ENCODE measurements at regions not wholly inside any gene's neighbourhood (a gene's known extent, or its start where the extent isn't known, plus 50 kb on each side); places are given as distances from the start of the nearest gene placed in this dataset.

DNA sequence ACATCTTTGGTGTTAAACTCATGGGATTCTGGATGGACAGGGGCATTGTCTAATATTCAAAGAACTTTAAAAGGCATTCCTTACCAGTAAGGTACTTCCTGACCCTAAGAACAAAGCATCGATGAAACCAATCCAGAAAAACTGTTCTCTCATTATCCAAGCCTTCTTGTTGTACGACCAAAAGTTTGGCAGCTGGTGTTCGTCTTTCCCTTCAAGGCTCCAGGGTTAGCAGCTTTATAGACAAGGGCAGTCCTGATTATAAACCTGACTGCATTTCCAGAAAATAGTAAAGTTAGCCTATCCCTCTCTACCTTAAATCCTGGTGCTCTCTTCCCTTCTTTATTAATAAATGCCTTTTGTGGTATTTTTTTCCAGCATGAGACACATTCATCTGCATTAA lies 149.4 kb upstream of the MRPS30 start:
- DNase-seq = no peak

- no peak for DNase-seq
These were observed 156.1 kb upstream of the MRPS30 start for GRCh38 chr5:44652674-44653073.

DNA sequence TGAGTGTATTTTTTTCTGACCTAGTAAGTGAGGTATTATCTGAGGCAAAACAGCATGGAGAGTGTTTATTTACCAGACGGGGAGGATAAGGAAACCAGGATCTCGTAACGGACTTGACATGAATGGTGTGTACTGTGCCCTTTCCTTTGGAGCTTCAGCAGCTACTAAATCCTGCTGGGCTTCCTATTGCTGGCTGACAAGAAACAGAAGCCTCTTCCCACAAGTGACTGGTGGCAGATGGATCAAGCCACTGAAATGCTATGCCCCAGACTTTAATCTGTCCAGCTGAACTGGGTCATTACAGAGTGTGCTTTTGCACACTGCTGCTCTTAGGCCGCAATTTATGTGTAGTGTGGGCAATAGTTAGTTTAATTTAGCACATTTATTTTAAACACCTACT lies 162.7 kb upstream of the MRPS30 start:
- DNase-seq = no peak

GRCh38 chr5:44645502-44645901 lies 163.2 kb upstream of the MRPS30 start:
- DNase-seq = no peak

GRCh38 chr5:44644628-44645027 lies 164.1 kb upstream of the MRPS30 start:
- no peak for DNase-seq

GRCh38 chr5:44641820-44642219 lies 166.9 kb upstream of the MRPS30 start:
- no peak for DNase-seq

DNA sequence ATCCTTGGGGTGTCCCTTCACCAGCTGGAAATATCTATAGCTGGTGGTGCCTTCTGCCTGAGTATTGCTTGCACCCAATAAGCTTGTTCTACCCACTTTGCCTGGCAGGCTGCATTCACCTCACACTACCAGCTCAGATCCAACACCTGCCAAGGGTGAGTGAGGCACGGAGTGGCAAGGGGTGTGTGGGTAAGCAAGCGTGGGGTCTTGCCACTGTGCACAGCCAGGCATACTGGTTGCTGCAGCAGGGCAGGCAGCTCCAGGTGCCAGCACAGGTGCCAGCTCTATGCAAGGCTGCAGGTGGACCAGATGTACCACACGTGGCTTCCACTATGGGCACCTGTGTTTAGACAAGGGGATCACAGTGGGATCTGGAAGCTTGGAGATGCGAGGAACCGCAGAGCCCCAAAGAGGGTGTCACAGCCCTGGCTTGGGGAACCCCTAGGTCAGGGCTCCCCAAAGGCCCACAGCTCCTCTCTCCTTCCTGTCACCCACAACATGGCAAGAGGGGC lies 167.7 kb upstream of the MRPS30 start:
- DNase-seq = no peak

- DNase-seq = no peak
These were observed 170.6 kb upstream of the MRPS30 start for GRCh38 chr5:44637916-44638869.

DNA sequence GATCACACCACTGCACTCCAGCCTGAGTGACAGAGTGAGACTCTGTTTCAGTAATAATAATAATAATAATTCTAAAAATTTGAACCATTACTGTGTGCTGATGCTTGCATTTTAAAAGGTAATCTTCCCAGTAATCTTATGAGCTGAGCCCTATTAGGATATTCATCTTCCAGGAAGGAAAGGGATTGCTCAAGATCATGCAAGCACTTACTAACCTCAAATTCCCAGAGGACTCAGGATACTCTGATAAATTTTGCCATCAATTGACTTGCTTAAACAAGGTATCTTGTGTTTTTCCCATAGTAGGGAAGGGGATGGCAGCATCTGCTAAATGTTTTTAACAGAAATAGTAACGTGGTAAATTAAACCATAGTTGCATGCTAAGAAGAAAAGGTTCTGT lies 176.4 kb upstream of the MRPS30 start:
- DNase-seq = no peak

- DNase-seq = no peak
These were observed 181.9 kb upstream of the MRPS30 start for GRCh38 chr5:44626846-44627245.

DNA sequence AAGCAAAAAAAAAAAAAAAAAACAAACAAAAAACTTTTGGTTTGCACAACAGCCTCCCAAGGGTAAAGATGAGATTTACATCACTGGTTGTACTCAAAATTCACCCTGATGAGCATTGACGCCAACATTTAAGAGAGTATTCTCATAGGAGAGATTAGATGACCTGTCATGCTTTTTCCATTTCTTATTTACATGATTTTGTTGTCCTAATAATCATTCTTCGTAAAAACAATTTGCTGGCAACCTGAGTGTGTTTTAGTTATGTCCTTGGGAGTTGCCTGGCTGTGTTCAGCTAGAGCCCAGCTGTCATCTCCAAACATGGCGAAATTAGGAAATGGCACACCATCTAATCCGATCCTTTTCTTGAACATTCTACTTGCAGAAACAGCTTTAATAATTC lies 186.4 kb upstream of the MRPS30 start:
- peak; percentile 4 for DNase-seq

DNA sequence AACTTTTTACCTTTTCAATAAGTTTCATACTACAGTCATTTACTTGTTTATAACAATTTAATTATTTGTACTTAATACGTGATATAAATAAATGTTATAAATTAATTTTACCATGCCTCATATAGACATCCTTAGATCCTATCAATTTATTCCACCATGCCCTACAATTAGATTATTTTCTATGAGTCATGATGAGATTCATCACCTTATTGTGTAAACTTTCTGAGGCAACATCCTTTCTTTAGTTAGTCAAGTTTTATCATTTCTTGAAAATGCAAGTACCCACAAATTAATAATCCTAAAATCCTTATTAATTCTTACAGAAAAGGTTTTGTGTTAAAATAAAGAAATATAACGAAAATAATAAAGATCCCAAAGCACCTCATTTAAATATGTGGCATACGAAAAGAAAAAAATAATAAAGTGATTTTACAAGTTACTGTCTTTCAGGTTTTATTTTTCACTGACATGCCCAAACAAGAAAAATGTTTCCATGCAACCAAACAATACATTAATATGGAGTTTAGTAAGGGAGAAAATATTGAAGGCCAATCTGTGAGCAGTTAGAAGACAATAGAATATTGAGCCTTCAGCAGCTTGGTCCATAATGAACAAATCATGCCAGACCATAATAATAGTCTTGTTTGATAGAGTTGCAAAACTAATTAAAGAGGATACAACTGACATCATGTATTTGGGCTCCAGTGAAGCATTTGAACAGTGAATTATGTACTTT lies 188.7 kb upstream of the MRPS30 start:
- DNase-seq = no peak

DNA sequence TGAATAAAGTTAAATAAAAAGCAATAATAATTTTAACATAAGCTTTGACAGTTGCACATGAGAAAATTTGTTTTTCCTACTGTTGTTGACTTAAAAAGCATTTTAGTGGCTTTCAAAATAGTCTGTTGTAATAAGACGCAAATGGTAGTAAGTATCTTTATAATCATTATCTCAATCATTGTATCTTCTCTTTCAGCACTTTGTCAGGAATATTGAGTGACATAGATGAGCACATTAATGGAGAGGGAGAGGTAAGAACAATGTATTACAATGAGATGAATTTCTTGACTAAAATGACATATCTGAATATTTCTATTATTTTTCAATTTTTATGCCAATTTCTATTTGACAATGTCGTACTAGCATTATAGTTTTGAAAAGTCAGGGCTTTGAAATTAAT lies 193.9 kb upstream of the MRPS30 start:
- DNase-seq = no peak

DNA sequence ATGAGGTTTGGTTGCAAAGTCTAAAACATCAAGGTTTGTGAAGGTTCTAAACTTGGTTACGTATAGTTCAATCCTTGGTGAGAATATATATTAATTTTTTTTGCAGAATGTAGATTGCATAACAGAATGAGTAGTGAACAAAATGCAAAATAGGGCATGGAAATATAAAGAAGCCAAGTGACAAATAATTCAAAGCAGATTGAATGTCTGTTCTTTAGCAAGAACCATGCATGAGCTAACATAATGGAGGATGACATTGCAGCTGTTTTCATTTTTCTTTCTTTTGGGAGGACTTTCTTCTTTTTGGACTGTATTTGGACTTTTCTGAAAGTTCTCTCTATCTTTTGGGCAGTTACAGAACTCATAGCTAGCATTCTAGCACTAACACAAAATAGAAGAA lies 194.8 kb upstream of the MRPS30 start:
- DNase-seq = peak; percentile 70

DNA sequence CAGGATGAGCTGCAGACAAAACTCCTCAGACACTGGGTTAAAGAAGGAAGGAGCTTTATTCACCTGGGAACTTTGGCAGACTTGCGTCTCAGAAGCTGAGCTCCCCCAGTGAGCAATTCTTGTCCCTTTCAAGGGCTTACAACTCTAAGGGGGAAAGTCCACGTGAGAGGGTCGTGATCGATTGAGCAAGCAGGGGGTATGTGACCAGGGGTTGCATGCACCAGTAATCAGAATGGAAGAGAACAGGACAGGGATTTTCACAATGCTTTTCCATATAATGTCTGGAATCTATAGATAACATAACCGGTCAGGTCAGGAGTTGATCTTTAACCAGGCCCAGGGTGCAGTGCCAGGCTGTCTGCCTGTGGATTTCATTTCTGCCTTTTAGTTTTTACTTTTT lies 202.8 kb upstream of the MRPS30 start:
- DNase-seq = no peak

DNA sequence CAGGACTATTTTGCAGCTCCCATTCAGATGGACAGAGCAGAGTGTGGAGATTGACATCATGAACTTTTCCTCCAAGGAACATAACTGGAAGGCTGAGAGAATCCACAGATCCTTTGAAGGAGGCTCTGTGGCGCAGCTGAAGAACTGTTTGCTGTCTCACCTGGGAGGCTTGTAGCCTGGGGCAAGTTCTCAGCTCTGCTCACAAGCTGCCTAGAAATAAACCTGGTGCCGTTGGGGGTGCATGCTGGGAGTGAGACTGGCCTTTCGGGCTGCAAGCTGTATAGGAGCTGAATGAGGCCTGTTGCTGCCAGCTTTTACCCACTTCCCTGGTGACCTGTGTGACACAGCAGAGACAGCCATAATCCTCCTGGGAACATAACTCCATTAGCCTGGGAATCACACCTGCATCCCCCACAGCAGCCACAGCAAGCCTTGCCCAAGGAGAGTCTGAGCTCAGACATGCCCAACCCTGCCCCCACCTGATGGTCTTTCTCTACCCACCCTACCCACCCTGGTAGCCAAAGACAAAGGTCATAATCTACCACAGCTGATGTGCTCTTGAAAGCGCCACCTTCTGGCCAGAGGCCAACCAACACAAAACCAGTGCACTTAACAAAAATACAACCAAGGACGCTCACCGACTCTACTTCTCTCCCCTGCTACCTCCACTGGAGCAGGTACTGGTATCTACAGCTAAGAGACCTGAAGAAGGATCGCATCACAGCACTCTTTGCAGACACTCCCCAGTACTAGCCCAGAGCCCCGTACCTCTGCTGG lies 205.1 kb upstream of the MRPS30 start:
- DNase-seq = no peak

- no peak for DNase-seq
These were observed 185.5 kb upstream of the FGF10 start for GRCh38 chr5:44574678-44575077.

DNA sequence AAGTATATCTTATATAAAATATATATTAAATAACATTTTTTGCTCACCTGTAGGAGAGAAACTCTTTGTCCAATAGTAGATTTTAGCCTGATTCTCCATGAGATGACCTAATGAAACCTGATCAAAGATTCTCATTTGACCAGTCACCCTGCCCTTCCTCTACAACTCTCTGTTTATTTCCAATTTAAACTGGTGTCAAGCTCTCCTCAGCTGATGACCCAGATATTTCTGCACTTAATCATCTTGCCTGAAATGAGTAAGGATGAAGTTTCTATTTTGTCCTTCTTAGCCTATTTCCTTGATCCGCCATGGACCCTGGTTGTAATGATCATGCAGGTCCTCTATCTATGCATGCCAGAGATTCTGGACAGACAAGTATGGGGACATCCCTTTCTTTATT lies 179.3 kb upstream of the FGF10 start:
- DNase-seq = no peak

DNA sequence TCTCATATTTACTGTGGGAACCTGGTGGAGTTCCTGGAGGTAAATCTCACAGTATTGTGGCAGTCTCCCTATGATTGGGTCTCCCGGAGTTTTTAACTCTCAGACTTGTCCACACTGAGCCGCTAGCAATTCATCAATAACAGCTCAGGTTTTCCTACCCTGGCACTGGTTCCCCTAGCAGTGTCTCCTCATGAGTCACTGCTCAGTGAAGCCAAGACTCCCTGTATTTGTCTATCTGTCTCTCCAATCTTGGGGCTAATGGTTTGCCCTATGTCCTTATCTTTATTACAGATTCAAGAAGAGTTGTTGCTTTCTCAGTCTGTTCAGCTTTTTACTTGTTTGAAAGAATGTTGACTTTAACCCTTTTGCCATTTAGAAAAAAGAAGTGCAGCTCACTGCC lies 176.7 kb upstream of the FGF10 start:
- DNase-seq = no peak

- no peak for DNase-seq
These were observed 176.1 kb upstream of the FGF10 start for GRCh38 chr5:44565360-44565759.

- peak; percentile 56 for DNase-seq
These were observed 157.1 kb upstream of the FGF10 start for GRCh38 chr5:44546286-44546685.

- DNase-seq = no peak
These were observed 154.3 kb upstream of the FGF10 start for GRCh38 chr5:44543511-44543910.

- DNase-seq = no peak
These were observed 153.2 kb upstream of the FGF10 start for GRCh38 chr5:44542470-44542869.

Data from skin of body (tissue), 1 donor.